CD4-positive, alpha-beta T cell treated with Interleukin-17A for 4 hours (primary cell): ENCODE measurements at regions not wholly inside any gene's neighbourhood (a gene's known extent, or its start where the extent isn't known, plus 50 kb on each side); places are given as distances from the start of the nearest gene placed in this dataset.
"Not testable (repeated sequence)": the region's sequence is repeated elsewhere in the genome, so short reads cannot be mapped to it uniquely, and the experiment has no call there.

Experiments used
- DNase-seq: peaks from one replicate; pipeline ENCODE4 v3.0.0-alpha.2; 2020; ENCODE audit warnings: mixed read lengths

DNA sequence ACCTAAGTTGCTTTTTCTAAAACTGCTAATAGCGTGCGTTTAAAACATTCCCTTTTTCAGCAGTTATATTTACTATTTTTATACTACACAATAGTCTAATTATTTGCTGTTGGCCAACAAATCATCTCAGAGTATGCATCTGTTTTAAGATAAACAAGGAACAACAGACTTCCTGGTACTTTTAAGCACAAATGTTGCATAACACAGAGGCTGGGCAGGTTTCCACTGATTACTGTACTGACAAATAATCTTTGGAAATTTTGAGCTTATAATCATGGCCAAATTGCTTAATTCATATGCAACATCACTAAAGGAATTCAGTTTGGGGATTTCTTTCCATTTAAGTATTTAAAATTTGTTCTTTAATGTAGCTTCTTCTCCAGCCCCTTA, 737.4 kb upstream of the SALL3 start:
- DNase-seq = no peak

DNA sequence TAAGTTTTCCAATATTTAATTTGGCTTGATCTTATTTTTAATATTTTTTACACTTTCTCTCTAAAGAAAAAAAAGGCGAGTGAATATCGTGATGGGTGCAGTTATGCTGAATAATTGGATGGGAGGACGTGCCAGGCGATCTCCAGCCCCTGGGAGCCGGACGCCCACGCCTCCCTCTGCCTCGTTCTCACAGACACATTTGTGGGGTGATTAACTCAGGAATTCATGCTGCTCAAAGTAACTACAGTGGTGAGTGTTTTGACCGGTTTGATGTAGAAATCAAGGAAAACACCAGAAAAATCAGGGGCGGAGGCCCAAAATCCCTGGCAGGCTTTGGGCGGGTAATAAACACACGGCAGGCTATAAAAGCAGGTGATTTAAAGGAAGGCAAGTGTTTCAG, 736.8 kb upstream of the SALL3 start:
- no peak for DNase-seq

DNA sequence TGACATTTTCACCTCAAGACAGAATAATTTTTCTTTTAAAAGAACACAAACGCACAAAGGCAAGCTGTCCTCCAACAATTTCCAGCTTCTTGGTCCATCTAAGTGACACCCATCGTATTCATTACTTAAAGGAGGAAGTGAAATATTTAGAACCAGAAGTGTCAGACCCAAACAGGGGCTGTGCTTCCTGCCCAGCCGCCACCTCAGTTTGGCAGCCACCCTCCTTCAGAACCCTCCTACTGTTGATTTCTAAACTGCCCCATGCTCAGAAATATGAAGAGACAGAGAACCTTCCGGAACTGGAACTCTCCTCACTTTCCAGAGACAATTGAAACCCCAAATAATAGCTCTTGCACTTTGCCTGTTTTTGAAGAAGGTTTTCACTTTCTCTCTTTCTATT, 734.8 kb upstream of the SALL3 start:
- no peak for DNase-seq

DNA sequence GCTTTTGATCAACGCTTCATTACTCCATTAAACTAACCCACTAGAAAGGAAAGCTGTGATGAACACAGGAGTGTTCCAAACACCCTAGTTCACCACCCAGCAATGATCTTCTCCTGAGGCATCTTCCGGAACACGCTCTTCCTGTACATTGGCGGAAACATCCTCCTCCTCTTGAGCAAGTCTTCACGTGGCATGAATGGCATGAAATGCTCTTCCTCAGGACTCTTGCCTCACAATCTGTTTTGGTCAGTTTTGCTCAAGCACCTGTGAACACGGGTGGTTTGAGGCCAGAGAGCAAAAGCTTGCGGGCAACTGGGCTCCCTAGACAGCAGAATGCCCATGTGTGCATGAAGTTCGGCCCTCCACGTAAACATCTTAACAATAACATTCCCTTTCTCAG, 734.2 kb upstream of the SALL3 start:
- DNase-seq = no peak

DNA sequence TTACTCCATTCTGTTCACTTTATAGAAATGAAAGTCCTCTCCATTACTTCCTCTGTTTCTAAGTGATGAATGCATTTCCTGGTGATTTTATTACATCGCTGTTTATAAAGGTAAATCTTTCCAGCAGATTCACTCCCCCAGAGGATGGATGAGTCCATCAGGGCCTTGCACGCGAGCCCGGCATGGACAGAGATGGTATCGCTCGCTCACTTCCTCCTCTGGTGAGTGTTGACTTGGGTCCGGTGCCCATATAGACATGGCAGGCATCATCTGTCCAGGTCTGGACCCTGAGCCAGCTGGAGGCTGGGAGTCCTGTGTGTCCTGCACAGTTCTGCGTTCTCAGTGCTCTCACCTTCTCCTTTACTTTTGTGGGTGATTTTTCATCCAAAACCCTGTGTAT, 733.6 kb upstream of the SALL3 start:
- DNase-seq = no peak

DNA sequence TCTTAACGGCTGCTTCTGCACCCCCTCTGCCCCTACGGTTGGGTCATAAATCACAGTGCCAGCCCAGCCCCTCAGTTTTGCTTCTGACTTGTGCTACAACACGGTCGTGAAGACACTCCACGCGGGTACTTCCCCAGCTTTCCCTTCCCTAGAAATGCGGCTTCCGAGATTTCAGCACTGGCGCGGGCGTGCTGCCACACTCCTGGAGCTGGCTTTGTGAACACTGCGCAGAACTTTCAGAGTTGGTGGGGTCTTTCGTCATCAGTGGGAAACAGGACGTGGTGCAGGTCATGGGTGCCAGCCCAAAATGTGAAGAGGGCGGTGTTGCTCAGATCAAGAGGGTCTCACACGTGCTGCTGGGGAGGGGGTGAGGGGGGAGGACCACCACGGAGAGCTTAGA, 733.0 kb upstream of the SALL3 start:
- DNase-seq = no peak

DNA sequence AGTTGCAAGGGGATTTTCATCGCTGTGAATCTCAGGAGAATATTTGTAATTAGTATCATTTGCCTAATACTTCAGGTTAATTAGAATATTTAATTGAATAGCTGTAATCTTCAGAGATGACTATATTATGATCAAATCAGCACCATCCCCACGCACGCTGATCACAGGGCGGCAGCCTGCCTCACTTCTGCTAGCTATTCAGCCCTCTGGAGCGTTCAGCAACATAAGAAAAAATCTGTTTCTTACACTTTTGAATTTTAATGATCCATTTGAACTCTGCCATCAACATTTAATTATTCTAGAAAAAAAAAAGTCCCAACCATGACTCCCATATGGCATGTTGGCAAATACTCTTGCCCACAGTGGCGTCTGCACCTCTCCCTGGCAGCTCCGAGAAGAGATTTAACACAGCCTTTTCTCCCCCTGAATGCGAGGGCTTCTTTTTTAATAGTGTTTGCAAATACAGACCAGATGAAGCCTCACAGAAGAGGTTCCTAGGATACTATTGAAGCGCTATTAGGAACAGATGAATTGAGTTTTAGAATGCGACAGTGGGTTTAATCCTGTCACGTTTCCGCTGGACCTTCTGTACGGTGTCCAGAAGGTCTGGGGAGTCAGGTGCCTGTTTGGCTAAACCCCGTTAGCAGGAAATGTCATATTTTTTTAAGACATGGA, 731.9 kb upstream of the SALL3 start:
- no peak for DNase-seq

DNA sequence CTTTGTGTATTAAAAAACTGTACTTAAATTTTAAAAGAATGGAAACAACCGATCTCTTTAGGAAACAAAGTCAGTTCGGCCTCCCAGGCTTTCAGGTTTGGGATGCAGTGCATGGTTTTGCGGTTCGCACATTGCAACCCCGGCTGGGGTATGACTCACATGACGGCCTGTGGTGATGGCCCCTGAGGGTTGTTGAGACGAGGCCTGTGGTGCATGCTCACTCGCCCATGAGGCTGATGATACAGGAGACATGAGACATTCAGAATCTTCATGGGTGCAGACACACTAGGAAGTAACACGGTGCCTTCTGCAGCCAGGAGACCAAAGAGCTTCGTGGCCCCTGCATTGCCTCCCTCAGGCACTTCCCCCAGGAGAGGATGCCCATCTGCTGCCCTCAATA, 724.6 kb upstream of the SALL3 start:
- no peak for DNase-seq

- DNase-seq = no peak
These were observed 711.2 kb upstream of the SALL3 start for GRCh38 chr18:78268226-78268988.

GRCh38 chr18:78271790-78272189, 707.8 kb upstream of the SALL3 start:
- DNase-seq = no peak

- DNase-seq = no peak
These were observed 705.7 kb upstream of the SALL3 start for GRCh38 chr18:78273876-78274275.

GRCh38 chr18:78283425-78283824, 696.2 kb upstream of the SALL3 start:
- DNase-seq = not testable (repeated sequence)

DNA sequence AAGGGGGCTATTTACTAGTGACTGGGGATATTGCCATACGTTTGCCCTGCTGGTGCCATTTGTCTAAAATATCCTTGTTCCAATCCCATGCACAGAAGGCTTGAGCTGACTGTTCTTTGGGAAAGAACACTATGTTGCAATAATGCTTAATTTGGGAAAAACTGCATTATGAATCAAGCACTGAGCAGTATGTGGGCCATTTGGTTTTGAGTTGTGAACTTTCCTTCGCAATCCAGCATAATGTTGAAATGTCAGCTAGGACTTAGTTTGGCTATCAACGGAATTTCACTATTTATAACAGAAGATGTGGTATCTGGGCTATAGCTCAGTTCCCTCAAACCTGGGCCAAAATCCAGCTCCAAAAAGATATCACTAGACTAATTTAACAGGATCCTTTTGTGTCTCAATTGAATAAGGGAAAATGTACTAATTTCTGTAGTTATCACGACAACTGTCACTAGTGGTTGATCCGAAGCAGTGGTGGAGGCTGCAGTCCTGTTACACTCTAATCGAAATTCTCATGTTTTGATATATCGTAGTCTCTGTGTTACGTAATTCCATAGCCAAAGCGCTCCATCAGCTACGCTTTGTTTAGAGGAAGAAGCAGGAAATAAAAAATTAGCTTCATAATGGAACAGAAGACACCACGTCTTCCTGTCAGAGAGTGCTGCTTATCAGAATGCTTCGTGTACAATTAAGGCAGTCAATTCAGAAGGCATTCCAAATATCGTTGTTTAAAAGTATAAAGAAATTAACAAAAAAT, 686.8 kb upstream of the SALL3 start:
- DNase-seq = no peak

DNA sequence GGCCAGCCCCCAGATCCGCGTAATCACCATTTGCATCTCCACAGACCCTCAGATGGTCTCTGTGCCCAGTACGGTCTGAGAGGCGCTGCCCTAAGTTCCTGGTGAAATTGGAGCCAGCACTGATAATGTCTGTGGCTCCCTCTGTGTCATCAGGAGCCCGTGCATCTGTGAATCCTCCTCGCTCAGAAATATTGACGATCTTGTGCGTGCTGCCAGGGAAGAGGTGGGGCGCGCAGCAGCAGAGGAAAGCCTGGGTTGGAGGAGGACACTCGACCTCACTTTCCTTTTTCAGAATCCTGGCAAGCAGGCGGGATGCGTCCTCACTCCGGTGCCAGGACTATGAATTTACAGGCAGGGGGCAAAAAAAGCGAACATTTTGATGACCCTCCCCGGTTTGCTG, 686.1 kb upstream of the SALL3 start:
- DNase-seq = no peak

GRCh38 chr18:78293940-78294541, 685.6 kb upstream of the SALL3 start:
- DNase-seq = no peak

- DNase-seq = no peak
These were observed 684.4 kb upstream of the SALL3 start for GRCh38 chr18:78295262-78295661.

GRCh38 chr18:78296166-78296565, 683.5 kb upstream of the SALL3 start:
- no peak for DNase-seq

DNA sequence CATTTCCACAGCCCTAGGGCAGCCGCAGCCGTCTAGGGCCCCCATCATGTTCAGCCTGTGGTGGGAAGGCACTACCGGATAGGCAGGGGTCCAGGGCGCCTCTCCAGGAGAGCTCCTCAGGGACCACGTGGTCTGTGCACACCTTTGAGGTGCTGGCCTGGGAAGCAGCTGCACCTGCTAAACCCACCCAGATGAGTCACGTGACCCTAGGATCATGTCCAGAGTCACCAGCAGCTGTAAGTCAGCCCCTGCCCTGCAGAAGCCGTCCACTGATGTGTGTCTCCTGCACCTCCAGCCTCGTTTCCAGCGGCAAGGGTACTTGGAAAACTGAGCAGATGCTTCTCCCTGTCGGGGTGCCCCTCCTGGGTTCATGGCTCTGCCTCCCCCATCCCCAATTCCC, 682.6 kb upstream of the SALL3 start:
- no peak for DNase-seq

DNA sequence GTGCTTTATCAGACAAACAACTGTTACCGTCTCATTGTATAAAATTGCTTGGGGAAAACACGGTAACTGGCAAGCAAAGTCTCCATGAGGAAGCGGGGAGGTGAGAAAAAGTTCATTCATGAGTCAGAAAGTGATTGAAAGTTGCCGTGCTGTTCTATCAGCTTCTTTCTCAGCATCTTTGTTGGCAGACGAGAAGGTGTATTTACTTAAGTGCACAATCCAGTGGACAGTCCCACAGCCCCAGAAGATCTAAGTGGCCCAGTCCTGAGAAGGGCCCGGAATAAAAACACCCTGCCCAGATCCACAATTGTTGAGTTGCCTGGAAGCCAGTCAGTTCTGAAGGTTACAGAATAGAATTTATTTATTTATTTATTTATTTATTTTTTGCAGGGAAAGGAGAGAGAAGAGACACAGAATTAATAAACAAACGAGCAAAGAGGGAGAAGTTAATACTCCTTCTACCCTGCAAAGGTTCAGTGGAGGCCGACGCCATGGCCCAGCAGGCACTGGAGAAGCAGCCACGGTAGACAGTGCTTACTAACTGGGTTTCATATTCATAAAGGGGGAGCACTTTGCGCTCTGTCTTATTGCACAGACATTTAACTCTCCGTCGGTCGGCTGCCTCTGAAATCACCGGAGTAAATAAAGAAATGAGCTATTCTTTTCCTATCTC, 676.0 kb upstream of the SALL3 start:
- DNase-seq = no peak

GRCh38 chr18:78304192-78305164, 675.1 kb upstream of the SALL3 start:
- no peak for DNase-seq

DNA sequence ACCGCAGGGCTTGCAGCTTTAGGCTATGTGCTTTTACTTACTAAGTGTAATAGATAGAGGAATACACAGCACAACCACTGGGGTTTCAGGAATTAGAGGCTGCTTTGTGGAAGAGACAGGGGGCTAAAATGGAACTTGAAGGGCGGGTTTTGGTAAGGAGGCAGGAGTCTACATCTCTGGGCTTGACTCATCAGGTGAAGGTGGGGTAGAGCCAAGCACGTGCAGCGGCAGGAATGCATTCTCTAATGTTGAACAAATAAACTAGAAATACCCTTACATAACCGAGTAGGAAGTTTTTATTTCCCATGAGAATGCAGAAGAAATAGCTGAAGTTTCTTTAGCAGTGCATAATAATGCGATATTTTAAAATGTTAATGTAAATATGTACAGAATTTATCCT, 673.8 kb upstream of the SALL3 start:
- no peak for DNase-seq

GRCh38 chr18:78309307-78309706, 670.3 kb upstream of the SALL3 start:
- no peak for DNase-seq
